Endothelial cell of hepatic sinusoid (primary cell): ENCODE measurements at regions not wholly inside any gene's neighbourhood (a gene's known extent, or its start where the extent isn't known, plus 50 kb on each side); places are given as distances from the start of the nearest gene placed in this dataset.
"Not testable (repeated sequence)": the region's sequence is repeated elsewhere in the genome, so short reads cannot be mapped to it uniquely, and the experiment has no call there.

ENCODE experiments used
- in situ Hi-C: cut with HindIII; loops from 2 replicates; pipeline ENCODE4 v1.10.0; 2017; ENCODE audit warnings: low sequenced_read_pairs

DNA sequence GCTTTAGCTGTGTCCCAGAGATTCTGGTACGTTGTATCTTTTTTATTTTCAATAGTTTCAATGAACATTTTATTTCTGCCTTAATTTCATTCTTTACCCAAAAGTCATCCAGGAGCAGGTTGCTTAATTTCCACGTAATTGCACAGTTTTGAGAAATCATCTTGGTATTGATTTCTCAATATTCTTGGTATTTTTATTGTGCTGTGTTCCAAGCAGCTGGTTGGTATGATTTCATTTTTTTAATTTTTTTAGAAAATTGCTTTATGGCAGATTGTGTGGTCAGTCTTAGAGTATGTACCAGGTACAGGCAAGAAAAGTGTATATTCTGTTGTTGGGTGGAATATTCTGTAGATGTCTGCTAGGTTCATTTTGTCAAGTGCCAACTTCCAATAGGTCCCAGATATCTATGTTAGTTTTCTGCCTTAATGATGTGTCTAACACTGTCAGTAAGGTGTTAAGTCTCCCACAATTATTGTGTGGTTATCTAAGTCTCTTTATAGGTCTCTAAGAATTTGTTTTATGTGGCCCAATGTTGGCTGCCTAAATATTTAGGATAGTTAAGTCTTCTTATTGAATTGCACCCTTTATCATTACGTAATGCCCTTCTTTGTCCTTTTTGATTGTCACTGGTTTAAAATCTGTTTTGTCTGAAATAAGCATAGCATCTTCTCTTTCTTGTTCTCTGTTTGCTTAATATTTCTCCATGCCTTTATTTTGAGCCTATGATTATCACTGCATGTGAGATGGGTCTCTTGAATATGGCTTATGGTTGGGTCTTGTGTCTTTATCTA is 366.9 kb upstream of the IRAK1BP1 start:
- in situ Hi-C loops, result no loop called here

DNA sequence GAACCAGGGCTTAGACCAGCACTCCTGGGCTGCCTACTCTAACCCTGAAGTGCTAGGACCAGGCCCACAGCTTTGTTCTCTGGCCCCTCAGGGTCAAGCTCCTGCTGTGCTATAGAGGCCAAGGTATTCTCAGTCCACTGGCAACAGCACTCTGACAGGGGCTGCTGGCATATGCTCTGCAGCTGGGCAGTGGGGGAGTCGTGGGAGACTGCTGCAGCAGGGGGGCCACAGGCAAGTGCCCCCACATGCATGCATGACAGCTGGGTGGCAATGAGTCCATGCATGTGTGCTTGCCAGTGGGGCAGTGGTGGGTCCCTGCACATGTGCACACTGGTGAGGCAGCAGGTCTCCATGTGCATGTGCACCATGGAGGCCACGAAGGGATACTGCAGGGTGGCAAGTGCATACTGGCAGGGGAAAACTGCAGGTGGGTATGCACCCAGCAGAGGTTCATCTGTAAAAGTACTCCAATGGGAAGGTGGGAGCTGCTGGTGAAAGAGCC is 364.9 kb upstream of the IRAK1BP1 start:
- in situ Hi-C loops, result no loop called here

DNA sequence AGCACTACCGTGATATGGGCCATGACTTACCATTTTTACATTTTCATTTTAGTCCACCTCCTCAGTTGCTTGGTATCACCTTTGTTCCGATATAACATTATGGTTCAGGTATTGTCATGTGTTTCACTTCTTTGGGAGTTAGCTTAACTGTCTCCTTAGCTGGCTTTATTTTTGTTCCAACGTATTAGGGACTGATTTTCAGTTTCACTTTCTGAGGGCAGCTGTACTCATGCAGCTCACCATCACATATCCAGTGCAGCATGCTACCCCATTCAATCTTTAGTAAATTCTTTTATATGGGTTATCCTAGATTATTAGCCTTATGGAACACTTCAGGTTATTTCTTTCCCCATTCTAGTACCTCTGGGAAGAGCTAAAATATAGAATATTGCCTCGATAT is 362.2 kb upstream of the IRAK1BP1 start:
- in situ Hi-C loops, result no loop called here

DNA sequence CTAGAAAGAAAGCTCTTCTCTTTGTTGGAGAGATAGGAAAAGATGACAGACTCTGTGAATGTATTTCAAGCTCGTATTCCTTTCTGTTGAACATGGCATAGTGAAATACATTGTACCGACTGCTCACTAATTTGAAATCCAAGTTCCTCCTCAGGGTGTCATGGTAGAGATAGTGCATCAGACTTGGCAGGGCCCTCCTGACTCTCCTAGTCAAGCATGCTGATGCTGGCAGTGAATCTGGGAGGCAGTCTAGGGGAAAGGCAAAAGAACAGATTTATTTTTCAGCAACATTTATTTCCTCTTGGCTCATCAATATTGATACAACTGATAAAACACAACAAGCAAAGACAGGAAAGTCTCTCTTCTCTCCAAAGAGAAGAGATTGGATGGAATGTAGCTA is 356.3 kb upstream of the IRAK1BP1 start:
- in situ Hi-C loops, result no loop called here

DNA sequence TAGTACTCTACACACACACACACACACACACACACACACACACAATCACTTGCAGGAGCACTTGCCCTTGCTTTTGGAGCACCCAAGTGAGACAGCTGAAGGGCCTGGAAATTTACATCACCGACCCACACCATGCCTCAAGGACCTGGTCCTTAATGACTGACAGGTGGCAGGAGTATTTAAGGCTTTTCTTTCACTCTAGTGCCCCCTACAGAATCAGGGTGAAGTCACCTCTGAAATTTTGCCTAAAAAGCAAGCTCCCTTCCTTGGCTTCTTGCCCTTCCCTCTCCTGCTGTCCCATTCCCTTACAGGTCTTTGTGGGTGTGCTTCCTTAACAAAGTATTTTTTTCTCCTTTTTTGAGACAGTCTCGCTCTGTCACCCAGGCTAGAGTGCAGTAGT is 353.5 kb upstream of the IRAK1BP1 start:
- in situ Hi-C loops, result no loop called here

DNA sequence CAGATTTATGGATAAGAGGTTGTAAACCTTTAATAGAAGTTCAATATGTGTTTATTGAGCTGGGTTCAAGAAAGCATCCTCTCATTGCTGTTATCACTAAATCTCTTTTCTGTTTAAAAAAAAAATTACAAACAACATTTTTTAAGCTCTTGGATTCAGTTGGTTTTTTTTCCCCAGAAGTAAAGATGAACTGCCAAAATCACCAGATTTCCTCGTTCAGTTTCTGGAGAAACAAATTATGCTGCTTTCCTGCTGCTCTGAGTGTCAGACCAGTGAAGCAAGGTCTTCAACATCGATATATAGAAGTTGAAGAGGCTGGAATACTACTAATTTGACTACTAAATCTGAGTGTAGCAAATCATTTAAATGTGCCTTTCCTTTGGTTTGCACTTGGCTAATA is 352.1 kb upstream of the IRAK1BP1 start:
- in situ Hi-C loops, result no loop called here

DNA sequence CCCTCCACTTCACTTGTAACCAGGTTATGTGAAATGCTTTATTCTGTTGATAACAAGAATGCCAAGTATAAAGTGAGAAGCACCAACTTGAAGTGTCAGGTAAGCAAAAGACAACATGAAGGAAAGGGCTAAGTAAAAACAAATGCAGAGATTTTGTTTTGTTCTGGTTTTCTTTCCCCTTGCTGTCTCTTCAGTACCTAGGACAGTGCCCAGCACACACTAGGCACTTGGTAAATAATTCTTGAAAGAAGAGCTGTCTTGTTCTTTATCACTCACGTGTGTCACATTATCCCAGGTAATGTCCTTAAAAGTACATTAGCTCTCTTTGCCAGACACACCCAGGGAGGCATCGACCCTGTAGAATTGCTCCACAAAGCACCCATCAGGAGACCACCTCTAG is 350.0 kb upstream of the IRAK1BP1 start:
- in situ Hi-C loops, result no loop called here

DNA sequence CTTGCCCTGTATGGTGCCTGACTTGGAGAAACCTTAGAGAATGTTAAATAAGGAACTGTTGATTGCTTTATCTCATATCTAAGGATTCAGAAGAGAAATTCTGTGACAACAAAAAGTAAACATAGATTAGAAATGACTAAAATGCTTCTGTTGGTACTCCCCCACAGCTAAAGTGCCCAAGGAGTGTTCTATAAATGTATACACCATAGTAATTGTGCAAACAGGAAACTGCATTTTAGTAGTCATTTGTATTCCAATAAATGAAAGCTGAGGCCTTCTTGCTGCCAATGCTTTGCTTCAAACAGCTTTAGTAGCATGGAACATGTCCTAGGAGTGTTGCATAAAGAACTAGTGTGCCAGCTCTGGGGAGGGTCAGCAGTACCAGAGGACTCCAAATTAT is 343.7 kb upstream of the IRAK1BP1 start:
- in situ Hi-C loops, result no loop called here

DNA sequence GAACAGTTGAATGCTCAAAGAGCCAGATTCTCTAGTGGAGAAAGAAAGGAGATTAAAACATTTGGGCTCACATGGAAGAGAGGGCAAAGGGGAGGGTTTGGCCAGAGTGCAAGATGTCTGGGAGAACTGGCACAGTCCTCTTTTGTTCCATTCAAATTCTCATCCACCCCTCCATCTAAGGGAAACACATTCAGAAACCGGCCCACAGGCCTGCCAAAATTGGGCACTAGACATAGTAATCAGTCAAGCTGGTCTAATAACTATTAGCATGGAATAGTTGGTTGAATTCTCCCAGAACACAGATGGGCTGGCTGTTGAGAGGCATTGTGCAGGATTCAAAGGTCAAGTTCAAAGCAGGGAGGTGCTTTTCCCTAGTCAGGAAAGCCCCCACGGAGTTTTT is 341.4 kb upstream of the IRAK1BP1 start:
- in situ Hi-C loops, result no loop called here

DNA sequence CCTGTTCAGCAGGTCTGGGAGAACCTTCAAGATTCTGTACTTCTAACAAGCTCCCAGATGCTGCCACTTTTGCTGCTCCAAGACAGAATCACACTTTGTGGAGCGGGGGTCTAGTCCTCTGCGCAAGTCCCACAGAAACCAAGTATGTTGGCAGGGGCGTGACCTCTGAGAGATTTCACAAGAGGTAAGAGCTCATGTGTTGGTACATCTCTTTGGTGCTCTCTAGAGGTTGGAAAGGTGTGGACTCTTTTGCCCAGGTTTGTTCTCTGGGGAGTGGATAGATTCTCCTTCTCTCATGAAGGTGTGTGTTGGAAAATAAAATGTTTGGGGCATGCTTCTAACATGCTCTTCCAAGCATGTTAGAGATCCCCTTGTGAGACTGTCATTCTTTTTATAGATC is 340.9 kb upstream of the IRAK1BP1 start:
- in situ Hi-C loops, result no loop called here

DNA sequence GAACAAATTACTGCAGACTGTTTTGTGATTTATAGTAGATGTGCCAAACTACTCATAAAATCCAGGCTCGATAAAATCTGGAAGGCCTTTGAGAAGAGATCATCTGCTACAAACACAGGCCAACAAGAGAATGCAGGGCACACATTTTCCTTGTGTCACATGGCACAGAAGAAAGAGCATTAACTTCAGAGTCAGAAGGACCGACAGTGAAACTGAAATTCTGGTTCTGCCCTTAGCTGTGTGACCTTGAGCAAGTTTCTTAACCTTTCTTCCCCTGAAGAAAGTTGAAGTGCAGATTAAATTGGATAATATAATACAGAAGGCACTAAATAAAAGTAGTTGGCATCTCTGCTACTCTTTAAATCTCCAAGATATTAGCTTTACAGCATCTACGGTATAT is 338.4 kb upstream of the IRAK1BP1 start:
- in situ Hi-C loops, result no loop called here

DNA sequence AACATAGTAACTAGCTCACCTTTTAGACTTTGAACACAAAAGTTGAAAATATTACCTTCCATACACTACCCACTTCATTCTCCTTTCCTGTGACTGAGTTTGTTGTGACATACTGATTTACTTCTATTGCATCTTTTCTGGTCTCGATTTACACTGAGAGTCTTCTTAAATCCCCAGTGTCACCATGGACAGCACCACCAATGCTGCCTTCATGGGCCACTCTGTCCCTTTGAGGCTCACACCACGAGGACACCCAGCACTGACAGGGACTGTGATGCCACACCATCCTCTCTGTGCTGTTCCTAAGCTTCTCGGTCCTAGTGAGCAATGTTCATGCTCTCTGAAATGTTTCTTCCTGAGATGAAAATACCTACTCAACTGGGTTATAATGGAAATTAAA is 337.1 kb upstream of the IRAK1BP1 start:
- in situ Hi-C loops, result no loop called here

DNA sequence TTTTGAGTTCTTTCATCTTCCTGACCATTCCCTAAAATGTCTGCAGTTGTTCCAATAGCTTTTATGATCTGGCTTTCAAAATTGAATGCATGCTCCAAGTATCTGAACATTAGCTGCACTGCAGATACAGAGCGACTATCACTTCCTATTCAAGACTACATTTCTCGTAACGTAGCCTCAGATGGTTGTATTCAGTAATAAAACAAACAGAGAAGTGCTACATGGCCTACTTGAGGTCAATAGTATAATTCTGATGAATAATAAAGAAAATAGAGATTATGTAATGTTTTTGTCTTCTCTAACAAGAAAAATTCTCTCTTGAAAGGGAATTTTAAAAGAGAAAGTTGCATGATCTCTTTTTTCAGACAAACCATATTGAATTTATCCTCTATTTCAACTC is 333.9 kb upstream of the IRAK1BP1 start:
- in situ Hi-C loops, result no loop called here

DNA sequence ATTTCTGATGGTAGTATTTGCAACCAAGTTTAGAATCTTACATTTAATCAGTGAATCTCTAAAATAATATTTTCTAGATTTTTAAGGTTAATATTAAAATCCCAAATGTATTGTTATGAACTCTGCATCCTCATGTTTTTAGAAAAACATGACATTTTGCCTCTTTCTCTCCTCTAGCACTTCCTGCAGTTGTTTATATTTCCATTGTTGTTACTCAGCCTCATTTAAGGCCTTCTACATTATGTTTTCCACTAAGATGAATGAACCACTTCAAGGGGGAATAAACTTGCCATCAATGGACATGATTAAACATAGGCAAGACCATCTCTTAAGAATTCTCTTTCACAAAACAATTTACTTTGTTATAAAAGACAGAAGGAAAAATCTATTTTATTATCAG is 333.5 kb upstream of the IRAK1BP1 start:
- in situ Hi-C loops, result no loop called here

DNA sequence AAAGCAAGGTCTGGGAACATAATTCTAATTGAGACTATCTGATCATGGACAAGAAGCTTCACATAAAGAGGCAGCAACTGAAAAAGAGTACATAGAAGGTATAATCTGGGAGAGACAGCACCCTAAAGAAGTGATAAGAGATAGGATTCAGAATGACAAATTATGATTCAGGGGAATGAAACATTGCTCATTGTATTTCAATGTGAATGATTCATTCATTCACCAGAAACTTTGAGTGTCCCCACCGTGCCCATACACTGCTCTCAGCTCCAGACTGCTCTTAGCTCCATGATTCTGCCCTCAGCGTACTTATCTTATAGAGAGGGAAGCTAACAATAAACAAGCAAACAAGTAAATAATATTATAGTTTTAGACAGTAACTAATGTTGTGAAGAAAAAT is 329.3 kb upstream of the IRAK1BP1 start:
- in situ Hi-C loops, result no loop called here

DNA sequence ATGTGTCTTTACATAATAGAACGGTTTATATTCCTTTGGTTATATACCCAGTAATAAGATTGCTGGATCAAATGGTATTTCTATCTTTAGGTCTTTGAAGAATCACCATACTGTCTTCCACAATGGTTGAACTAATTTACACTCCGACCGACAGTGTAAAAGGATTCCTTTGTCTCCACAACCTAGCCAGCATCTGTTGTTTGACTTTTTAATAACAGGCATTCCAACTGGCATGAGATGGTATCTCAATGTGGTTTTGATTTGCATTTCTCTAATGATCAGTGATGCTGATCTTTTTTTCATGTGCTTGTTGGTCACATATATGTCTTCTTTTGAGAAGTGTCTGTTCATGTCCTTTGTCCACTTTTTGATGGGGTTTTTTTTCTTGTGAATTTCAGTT is 319.7 kb upstream of the IRAK1BP1 start:
- in situ Hi-C loops, result not testable (repeated sequence)

DNA sequence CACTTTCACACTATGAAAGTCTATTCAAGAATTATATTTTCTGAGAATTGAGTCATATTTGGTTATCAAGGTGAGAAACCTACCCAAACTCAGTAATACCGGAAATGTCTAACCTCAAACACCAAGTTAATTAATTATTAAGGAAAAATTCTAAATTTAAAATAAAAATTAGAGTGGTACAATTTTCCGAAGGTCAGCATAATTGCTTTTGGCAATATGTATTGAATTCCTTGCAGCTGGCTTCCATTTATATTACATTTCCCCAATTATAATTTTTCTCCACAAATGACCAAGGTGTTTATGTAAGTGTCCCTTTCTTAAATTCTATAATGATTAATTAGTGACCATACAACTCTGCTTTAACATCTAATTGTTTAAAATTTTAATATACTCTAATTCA is 316.0 kb upstream of the IRAK1BP1 start:
- in situ Hi-C loops, result no loop called here

DNA sequence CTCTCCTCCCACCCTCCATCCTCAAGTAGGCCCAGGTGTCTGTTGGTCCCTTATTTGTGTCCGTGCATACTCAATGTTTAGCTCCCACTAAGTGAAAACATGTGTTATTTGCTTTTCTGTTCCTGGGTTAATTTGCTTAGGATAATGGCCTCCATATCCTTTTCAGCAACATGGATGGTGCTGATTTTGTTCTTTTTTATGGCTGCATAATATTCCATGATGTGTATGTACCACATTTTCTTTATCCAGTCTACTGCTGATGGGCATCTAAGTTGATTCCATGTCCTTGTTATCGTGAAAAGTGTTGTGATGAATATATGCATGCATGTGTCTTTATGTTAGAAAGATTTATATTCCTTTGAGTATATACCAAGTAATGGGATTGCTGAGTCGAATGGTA is 314.9 kb upstream of the IRAK1BP1 start:
- in situ Hi-C loops, result no loop called here

DNA sequence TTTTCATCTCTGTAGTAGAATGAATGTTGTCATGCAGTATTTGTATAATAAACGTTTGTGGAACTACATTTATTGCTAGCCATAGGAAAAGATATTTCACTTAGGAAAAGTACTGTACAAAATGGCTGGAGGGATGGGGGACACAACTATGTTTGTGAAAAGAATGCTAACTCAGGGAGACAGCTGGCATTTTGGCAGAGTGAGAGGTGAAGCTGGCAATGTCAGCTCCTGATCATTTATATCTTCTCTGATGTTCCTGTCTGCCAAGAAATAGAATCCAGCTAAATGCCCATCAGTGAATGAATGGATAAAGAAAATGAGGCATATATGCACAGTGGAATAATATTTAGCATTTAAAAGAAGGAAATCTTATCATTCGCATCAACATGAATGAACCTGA is 313.0 kb upstream of the IRAK1BP1 start:
- in situ Hi-C loops, result no loop called here

DNA sequence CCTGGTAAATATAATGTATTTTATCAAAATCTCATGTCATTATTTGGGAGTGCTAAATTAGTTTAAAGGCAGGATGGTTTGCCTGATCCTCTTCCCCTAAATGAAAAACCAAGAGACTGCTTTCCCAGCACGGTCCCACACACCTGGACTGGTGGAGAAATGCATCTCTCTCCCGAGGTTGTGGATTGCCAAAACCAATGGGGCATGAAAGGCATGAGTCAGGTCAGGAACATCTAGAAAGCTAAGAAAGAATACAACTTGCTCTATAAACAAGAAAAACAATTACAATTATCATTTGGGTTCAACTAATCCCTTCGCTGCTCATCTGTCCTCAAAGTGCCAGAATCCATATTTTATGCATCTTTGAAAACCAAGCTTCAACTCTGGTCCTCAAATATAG is 308.3 kb upstream of the IRAK1BP1 start:
- in situ Hi-C loops, result no loop called here

DNA sequence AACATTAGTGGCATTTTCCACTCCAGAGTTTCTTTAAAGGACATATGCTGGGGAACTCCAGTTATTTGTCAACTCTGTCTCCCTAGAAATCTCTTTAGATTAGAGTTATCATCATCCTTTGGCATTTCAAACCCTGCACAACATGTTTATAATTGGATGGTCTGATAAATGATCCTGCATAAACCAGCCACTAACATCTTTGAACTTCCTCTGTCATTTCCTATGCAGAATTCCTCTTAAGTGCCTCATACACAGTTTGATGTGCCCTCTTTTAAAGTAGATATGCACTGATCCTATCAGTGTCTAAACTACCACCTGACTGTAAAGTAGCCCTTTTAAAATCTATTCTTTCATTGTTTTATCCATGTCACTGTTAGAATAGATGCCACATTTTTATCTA is 306.3 kb upstream of the IRAK1BP1 start:
- in situ Hi-C loops, result no loop called here

DNA sequence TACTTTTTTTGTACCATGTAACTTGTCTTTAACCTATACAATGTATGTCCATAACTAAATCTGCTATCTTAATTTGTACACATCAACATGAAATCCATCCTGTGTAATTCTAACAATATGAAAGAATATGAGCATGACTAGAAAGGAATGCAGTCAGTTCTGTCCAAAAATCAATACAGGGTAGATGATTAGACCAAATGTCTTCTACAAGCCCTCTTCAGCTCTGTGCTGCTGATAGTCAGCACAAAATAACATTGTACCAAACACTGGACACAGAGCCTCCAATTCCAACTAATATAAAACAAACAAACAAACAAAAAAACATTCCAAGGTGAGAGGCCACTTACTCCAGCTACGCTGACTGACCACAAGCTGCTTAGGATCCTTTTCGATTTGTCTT is 301.4 kb upstream of the IRAK1BP1 start:
- in situ Hi-C loops, result no loop called here

DNA sequence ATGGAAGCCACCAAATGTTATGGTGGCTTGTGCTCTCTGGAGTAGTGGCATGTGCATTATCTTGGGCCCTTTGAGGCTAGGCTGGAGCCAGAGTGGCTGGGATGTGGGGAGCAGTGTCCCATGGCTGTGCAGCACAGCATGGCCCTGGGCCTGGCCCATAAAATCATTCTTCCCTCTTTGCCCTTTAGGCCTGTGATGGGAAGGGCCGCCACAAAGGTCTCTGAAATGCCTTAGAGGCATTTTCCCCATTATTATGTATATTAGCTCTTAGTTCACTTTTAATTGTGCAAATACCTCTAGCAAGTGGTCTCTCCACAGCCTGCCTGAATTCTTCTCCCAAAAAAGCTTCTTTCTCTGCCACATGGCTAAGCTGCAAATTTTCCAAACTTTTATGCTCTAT is 297.3 kb upstream of the IRAK1BP1 start:
- in situ Hi-C loops, result no loop called here
